Activated naive CD4-positive, alpha-beta T cell treated with Interleukin-2 at 50 U/mL for 16 hours (primary cell): ENCODE measurements at regions not wholly inside any gene's neighbourhood (a gene's known extent, or its start where the extent isn't known, plus 50 kb on each side); places are given as distances from the start of the nearest gene placed in this dataset.
"Not testable (repeated sequence)": the region's sequence is repeated elsewhere in the genome, so short reads cannot be mapped to it uniquely, and the experiment has no call there.

Experiments
- DNase-seq: peaks from one replicate; pipeline ENCODE4 v3.0.0-alpha.2; 2020

- no peak for DNase-seq
Measured at GRCh38 chr7:86199881-86200614, 443.7 kb upstream of the GRM3 start.

- no peak for DNase-seq
Measured at GRCh38 chr7:86190351-86190750, 453.4 kb upstream of the GRM3 start.

- DNase-seq: no peak
Measured at GRCh38 chr7:86181474-86181873, 462.2 kb upstream of the GRM3 start.

GRCh38 chr7:86164827-86165226 lies 478.9 kb upstream of the GRM3 start:
- DNase-seq: no peak

GRCh38 chr7:86158111-86158510 lies 485.6 kb upstream of the GRM3 start:
- DNase-seq: no peak

GRCh38 chr7:86155623-86156022 lies 488.1 kb upstream of the GRM3 start:
- no peak for DNase-seq

- no peak for DNase-seq
Measured at GRCh38 chr7:86152926-86153325, 490.8 kb upstream of the GRM3 start.

- no peak for DNase-seq
Measured at GRCh38 chr7:86149024-86149665, 494.6 kb upstream of the GRM3 start.

- DNase-seq: no peak
Measured at GRCh38 chr7:86148501-86148900, 495.2 kb upstream of the GRM3 start.

GRCh38 chr7:86137343-86137742 lies 506.4 kb upstream of the GRM3 start:
- no peak for DNase-seq

GRCh38 chr7:86130268-86130667 lies 513.4 kb upstream of the GRM3 start:
- DNase-seq: no peak

GRCh38 chr7:86123476-86123875 lies 520.2 kb upstream of the GRM3 start:
- no peak for DNase-seq

- no peak for DNase-seq
Measured at GRCh38 chr7:86094166-86094669, 549.5 kb upstream of the GRM3 start.

GRCh38 chr7:86091369-86091768 lies 552.3 kb upstream of the GRM3 start:
- DNase-seq: no peak

GRCh38 chr7:86089455-86089854 lies 554.3 kb upstream of the GRM3 start:
- no peak for DNase-seq

- DNase-seq: not testable (repeated sequence)
Measured at GRCh38 chr7:86064572-86064971, 579.1 kb upstream of the GRM3 start.

GRCh38 chr7:86058649-86059048 lies 585.1 kb upstream of the GRM3 start:
- DNase-seq: no peak

GRCh38 chr7:86050918-86051317 lies 592.8 kb upstream of the GRM3 start:
- no peak for DNase-seq

- no peak for DNase-seq
Measured at GRCh38 chr7:86049910-86050309, 593.8 kb upstream of the GRM3 start.

GRCh38 chr7:86045197-86045596 lies 598.5 kb upstream of the GRM3 start:
- not testable (repeated sequence) for DNase-seq

GRCh38 chr7:86025807-86026206 lies 617.9 kb upstream of the GRM3 start:
- no peak for DNase-seq

- no peak for DNase-seq
Measured at GRCh38 chr7:86013662-86014061, 630.0 kb upstream of the GRM3 start.

GRCh38 chr7:86012971-86013370 lies 630.7 kb upstream of the GRM3 start:
- no peak for DNase-seq

GRCh38 chr7:86008898-86009297 lies 634.8 kb upstream of the GRM3 start:
- no peak for DNase-seq

GRCh38 chr7:86006909-86007308 lies 636.8 kb upstream of the GRM3 start:
- DNase-seq: no peak
